Hematopoietic multipotent progenitor cell (in vitro differentiated cells): ENCODE measurements at regions not wholly inside any gene's neighbourhood (a gene's known extent, or its start where the extent isn't known, plus 50 kb on each side); places are given as distances from the start of the nearest gene placed in this dataset.
"Not testable (repeated sequence)": the region's sequence is repeated elsewhere in the genome, so short reads cannot be mapped to it uniquely, and the experiment has no call there.

Experiments
- DNase-seq, 3 donors: peaks; one replicate each; pipeline ENCODE4 v3.0.0-alpha.2; 2011 to 2015; ENCODE audit warnings: low read depth in 2 of 3, low spot score in 2 of 3

DNA sequence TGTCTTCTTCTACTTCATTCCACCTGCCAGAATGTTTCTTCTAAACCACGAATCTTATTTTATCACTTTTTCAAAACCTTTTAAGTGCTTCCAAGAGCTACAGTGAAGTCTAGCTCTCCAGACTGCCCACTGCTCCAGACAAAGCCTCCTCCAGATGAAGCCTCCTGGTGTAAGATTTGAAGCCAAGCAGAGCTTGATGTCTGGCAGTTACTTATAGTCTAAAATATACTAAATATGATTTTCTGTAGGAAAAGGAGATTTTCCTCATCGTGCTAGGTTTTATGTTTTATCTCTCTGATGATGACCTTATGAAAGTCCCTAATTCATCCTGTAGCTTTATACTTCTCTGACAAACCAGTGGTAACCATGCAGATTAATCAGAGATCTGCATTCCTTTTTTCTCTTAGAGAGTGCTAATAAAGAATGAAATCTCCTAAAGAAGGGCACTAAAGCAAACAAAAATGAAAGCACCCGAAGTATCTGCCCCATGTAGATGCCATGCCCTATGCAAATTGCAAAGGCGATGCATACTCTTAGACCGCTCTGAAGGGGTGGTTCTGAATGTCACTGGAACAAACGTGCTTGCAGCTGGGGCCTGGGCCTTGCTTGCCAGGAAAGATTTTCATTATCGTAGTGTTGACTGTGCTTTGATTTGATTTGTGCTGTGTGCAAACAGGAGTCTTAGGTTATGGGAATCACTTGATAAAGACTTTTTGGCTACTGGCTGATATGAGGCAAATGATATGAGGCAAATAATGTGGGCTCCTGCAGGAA is 314.2 kb downstream of the PID1 start:
- DNase-seq, result no peak

DNA sequence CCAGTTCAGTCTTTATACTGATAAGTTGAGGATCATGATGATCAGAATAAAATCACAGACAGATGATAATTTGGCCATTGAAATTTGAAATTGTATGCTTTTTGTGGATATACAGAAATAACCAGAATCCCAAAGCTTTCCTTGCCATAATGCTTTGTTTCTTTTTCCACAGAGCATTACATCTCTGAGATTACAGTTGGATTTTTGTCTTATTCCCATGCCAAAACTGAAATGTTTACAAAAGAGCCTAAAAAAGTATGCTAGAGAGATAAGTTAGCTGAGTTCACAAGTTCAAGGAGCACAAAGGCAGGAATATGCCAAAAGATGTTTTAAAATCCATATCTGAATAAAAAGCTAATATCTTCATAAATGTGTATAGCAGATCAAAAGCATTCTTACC is 321.3 kb downstream of the PID1 start:
- DNase-seq, result no peak

DNA sequence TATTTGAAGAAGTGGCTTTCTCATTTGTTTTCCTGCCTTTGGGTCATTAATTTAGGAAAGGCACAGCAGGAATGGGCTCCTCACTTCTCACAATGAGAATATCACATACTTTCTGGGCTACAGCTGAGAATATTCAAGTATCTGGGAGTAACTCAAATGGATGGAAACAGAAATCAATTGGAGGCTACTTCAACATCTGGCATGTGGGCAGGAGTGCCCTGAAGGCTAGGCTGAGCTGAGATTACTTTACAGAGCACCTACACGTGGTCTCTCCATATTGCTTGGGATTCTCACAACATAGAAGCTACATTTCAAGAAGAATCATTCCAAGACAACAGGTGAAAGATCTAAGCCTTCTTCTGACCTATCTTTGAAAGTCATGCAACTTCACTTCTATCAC is 325.4 kb downstream of the PID1 start:
- DNase-seq, result no peak

DNA sequence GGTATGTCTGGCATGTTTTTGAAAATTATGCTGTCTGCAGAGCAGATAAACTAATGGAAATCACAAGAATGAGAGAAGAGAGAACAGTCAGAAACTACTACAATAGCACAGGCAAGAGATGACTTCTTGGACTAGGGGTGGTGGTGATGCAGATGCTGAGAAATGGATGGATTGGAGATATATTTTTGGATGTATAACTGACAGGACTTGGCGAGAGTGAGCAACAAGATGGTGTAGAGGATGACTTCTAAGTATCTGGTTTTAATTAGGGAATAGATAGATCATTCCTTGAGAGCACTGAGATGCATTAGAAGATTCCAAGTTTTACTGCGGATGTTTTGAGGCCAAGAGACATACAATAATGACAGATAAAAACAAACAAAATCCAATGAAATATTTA is 328.2 kb downstream of the PID1 start:
- DNase-seq, result no peak

DNA sequence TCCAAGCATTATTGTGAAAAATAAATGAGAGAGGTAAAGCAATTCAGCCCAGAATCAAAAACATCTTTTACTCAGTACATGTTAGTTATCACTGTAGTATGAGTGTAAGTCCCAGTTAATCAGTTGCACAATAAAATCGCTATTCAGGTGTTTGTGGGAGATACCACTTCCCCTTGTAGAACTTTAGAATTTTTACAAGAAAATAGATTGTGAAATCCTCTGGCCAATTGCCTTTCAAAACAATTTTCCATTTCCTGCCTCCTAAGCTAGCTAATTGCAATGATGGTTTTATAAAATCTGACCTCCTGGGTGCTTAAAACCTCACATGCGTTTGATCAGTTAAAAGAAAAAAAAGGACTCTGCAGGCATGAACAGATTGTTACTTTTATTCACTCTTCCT is 332.5 kb downstream of the PID1 start:
- DNase-seq, result no peak

DNA sequence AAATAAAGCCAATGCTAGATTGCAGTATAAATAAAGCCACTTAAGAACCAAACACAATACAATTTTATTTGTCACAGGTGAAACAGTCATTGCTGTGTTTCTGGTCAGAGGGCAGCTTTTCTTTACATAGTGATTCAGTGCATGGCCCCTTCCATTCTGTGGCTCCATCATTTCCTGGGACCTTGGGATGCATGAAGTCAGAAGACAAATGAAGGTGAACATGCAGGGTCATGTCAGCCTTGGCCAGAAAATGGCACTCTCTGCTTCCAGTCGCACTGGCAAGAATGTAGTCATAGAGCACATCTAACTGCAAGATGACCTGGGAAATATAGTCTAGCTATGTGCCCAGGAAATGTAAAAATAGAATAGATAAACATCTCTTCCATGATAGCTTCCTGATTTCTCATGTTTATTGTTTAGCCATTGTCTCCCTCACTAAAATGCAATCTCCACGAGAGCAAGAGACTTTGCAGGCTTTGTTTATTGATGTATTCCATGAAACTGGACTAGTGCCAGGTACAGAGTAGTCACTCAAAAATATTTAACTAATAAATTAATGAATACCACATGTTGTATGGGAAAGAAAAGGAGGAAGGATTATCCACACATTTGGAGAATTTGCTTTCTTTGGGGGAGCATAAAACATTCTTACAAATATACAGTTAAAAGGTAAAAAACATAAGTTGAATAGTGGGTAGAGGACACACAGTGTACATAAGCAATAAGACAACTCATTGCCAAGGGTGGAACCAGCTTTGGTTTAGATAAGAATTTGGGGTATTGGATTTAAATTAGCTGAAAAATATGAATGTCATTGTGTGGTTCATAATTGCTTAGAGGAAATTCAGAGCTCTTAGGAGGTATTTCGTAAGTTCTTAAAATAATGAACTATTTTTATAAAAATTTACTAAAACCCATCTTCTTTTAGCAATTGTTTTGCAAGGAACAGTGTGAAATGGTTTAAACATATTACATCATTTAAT is 343.8 kb downstream of the PID1 start:
- no peak for DNase-seq

DNA sequence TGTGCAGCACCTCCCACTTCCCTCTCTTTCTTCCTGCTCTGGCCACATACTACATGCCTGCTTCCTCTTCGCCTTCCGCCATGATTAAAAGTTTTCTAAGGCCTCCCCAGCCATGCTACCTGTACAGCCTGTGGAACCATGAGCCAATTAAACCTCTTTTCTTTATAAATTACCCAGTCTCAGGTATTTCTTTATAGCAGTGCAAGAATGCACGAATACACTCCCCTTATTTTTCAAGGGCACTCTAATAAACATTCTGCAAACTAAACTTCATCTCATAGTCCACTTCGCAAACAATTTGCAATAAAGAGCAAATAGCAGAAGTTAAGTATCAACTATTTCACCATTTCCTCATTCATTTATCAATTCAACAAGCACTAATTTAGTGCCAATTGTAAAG is 351.3 kb downstream of the PID1 start:
- DNase-seq, result no peak

DNA sequence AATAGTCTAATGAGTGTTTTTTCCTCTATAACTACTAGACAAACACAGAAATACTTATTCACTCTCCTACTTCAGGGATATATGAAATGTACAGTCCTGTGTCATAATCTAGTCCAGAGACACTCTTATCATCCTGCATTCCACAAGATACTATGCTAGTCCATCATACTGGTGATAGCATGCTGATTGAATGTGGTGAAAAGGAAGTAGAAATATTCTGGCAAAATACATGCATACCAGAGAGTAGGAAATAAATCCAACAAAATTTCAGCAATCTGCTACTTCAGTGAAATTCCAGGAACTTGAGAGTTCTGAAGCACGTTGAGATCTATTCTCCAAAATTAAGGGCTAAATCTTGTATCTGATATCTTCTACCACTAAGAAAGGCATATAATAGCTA is 353.9 kb downstream of the PID1 start:
- DNase-seq, result no peak

DNA sequence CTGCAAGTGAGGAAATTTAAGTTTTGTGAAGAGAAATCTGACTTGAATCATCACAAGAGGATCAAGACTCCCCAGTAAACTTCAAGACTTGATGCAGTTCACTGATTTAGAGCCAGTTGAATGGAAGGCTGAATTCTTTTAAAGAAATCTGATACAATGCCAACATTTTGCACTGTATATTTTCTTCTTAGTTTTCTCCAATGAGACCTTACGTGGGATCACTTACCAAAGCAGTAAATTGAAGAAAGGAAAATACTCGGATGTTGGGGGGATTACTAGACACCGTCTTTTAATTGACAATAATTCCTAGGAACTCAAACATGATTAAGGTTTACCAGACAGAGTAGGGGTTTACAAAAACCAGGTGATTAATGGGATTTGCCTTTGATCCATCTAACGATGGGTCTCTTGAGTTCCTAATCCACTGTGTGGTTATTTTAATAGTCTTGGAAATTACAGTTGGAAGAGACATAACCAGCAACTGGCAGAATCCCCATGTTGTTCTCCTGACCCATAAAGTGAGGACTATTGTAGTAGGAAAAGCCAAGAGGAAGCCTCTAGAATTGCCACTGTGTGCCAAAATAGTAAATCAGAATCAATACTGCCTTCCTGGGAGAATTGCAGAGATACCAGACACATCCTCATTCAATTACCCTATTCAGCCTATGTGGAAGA is 354.5 kb downstream of the PID1 start:
- DNase-seq, result no peak

DNA sequence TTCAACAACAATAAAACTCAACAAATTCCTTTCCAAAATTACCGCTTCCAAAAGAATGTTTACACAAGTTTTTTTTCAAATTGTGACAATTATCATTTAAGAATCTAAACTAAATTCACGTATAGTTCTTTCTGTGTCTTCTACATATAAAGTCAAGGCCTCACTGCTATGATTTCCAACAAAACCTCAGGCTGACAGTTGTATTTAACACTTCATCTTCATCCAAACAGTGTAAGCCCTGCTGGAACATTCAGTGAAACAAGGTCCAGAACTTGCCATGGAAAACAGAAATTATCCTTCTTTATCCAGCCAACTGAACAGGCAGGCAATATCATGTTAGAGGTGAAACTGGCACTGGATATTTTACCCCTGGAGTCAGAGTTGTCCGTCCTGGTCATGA is 357.9 kb downstream of the PID1 start:
- no peak for DNase-seq

DNA sequence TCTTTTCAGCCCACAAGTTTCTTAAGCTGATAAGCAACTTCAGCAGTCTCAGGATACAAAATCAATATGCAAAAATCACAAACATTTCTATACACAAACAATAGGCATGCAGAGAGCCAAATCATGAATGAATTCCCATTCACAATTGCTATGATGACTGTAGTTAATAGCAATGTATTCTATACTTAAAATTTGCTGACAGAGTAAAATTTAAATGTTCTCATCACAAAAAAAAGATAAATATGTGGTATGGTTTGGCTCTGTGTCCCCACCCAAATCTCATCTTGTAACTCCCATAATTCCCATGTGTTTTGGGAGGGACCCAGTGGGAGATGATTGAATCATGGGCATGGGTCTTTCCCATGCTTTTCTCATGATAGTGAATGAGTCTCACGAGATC is 360.2 kb downstream of the PID1 start:
- not testable (repeated sequence) for DNase-seq

DNA sequence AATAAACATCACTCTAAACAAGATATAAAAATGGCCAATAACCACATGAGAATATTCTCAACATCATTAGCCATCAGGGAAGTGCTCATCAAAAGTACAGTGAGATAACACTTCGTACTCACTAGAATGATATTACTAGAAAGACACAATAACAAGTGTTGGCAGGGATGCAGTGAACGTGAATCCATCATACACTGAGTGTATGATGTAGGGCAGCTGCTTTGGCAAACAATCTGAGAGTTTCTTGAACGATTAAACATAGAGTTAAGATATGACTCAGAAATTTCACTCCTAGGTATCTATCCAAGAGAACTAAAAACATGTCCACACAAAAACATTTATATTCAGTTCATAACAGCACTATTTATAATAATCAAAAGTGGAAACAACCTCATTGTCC is 368.9 kb downstream of the PID1 start:
- DNase-seq, result no peak

DNA sequence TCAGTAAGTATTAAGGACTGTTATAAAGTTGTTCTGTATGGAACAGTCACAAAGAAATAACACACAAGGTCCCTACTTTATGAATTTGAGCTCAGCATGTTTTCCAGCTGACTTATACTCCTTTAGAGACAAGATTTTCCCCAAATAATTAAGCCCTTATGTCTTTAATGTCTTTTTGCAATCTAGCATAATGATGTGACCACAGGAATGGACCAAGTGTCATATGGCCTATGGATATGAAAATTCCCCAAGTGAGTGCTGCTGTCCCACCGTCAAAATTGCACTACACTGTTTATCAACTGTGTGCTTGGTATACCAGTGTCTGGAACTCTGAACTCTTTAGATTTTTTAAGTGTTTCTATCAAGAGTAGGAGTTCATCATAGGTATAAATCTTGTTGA is 369.6 kb downstream of the PID1 start:
- no peak for DNase-seq

DNA sequence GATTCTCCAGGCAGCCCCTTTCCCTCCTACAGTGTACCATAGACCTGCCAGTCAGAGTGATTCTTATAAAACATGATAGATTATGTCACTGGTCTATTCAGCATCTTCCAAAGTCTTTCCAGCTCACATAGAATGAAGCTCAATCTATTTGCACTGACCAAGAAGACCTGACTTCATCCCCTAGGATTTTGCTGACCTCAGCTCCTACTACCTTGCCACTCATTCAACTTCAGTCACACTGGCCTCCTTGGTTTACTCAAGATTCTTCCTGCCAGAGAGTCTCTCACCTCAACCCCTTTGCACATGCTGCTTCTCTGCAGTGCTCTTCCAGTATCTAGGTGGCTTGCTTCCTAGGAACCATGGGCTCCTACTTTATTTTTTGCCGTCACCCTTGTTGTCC is 392.9 kb downstream of the PID1 start:
- no peak for DNase-seq

DNA sequence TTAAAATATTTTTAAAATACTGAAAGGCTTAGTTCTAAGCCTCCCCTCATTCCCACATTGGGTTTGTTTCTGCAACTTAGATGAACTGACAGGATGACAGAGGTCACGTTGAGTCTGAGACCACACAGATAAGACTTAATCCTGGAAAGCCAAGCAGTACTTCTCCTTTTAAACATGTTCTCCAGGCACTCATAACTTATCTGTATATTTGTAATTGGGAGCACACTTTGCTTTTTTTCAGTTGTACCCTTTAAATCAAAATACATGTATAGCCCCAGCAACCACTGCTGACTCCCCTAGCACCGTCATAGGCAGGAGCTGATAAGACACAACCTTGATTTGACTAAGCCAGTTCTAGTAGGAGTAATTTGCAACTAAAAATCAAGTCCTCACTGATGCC is 394.8 kb downstream of the PID1 start:
- no peak for DNase-seq

DNA sequence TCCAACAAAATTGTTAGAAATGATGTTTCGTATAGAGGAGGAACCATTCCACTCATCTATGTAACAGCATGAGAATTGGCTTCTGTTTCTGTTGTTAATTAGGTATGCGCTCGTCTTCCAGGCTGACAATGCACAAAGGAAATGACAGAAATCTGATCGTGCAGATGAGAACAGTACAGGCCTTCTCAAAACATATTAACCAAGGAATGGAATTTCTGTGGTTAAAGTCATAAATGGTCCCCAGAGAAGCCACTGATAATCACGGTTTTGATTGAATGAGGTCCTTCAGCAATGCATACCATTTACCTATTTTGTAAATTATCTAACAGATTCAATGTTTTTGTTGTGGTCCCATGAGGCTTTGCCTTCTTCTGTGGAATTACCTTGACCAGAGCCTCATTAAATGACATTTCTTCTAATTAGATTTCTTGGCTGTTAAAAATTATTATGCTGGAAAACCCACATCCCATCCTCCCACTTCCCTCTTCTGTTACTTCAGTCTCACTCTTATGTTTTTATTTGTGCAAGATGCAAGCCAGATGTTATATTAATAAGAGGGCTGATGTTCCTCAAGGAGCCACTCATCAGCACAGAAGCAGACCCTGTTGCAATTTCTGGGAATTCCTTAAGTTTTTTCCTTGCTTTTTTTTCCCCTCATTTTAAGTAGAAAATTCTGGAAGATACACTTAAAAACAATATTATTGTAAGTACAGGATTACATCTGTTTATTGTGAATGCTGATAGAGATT is 395.8 kb downstream of the PID1 start:
- DNase-seq, result no peak

DNA sequence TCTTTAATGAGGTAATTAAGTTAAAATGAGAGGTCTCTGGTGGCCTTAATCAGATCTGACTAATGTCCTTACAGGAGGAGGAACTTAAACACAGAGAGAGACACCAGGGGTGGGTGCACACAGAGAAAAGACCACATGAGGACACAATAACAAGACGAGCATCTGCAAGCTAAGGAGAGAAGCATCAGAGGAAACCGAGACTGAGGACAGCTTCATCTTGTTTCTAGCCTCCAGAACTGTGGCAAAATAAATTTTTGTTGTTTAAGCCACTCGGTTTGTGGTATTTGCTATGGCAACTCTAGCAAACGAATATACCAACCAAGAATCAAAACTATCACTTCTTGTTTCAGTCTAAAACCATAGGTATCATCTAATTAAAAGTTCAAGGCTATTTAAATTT is 400.1 kb downstream of the PID1 start:
- no peak for DNase-seq

DNA sequence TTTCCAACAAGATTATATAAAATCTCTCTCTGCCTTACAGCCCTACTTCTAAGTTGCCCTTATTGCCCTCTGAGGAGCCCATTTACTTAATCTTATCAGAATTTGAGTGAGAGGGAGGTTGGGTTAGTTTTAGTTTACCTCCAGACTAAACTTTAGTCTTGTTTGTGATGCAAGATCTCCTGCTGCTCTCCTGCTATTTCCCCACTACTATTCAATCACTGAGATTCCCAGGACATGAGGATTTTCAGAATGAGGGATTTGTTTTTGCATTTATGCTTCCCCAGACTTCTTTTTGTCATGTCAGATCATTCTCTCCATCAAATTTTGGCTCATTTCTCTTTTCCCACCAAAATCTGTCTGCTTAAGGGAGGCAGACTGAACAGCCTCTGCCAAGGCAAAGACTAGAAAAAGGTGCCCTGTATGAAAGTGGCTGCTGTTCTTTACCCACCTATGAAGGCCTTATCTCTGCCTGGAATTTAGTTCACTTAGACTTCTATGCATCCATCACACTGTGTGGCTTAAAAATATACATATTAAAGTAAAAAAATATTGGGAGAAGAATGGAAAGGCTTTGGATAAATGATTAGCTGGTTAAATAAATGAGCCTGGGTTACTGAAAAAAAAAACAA is 401.3 kb downstream of the PID1 start:
- DNase-seq, result no peak

DNA sequence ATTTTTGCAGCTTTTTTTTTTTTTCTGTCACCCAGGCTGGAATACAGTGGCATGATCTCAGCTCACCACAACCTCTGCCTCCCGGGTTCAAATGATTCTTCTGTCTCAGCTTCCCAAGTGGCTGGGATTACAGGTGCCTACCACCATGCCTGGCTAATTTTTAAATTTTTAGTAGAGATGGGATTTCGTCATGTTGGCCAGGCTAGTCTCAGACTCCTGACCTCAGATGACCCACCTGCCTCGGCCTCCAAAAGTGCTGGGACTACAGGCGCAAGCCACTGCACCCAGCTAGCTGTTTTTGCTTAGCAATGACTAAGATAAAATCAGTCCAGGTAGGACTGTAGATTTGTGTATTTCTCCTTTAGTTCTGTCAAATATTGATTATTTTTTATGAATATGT is 403.7 kb downstream of the PID1 start:
- DNase-seq, result no peak

DNA sequence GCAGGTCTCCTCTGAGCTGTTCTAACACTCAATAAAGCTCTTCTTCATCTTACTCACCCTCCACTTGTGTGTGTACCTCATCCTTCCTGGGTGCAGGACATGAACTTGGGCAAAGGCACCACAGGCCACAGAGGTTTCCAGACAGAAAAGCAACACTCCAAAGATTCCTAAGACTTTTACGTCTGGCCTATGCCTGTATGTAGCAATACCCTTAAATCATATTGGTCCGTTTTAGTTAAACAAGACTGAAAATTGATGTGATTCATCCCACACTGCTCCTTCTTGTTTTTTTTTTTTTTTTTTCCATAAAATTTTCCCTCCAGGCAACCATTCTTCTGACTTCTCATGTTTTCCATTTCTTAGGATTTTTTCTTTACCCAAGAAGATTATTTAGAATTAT is 404.3 kb downstream of the PID1 start:
- DNase-seq, result no peak
